GM12891 (cell line): ENCODE measurements at regions not wholly inside any gene's neighbourhood (a gene's known extent, or its start where the extent isn't known, plus 50 kb on each side); places are given as distances from the start of the nearest gene placed in this dataset.

Source experiments
- POLR2A ChIP-seq: IDR thresholded peaks from 2 replicates; pipeline ENCODE4 v1.6.1; 2011; ENCODE audit warnings: low read depth, low read length, control low read depth
- POLR2AphosphoS5 ChIP-seq: IDR thresholded peaks from 2 replicates; pipeline ENCODE4 v1.6.1; 2011; ENCODE audit warnings: low read depth, low read length, control low read depth
- SPI1 ChIP-seq: IDR thresholded peaks from 2 replicates; pipeline ENCODE4 v1.6.1; 2011; ENCODE audit warnings: low read depth, low read length, control low read depth
- TAF1 ChIP-seq: IDR thresholded peaks from 2 replicates; pipeline ENCODE4 v1.6.1; 2011; ENCODE audit warnings: low read depth, low read length, control low read depth

GRCh38 chr13:112236539-112237197 lies 139.5 kb upstream of the SPACA7 start:
- no peak for TF ChIP-seq POLR2AphosphoS5
- no peak for TF ChIP-seq POLR2A
- no peak for TF ChIP-seq SPI1
- TF ChIP-seq TAF1, result no peak
